ENCODE measurements at regions not wholly inside any gene's neighbourhood (a gene's known extent, or its start where the extent isn't known, plus 50 kb on each side); places are given as distances from the start of the nearest gene placed in this dataset.

GRCh38 chr14:29030121-29030520, 263.5 kb downstream of the FOXG1 start:
- Histone ChIP-seq H3K4me1 (no peaks in the 10 kb centered on the region), H3K36me3 (no peaks in the 10 kb centered on the region), H3K27ac (replicated peaks in 1 of 4) (no peak overlapping the region), H3K9me3 (peaks cover 0 to 9% (median 2%) of the 10 kb centered on the region in 4 donors), H3K4me3 (no peak overlapping the region), H3K27me3 (no peaks in the 10 kb centered on the region)
- DNase-seq (ENCODE audit: extremely low spot score) = no peak
- intact Hi-C loops (cut with DNase I) = no loop called here
- TF ChIP-seq POLR2A (IDR thresholded peaks at IDR 0.05; ENCODE audit: low read depth) (no peak), POLR2AphosphoS5 (IDR thresholded peaks at IDR 0.05) (no peak), EP300 (IDR thresholded peaks at IDR 0.05) (no peak)
- TF ChIP-seq, protein P1, sequence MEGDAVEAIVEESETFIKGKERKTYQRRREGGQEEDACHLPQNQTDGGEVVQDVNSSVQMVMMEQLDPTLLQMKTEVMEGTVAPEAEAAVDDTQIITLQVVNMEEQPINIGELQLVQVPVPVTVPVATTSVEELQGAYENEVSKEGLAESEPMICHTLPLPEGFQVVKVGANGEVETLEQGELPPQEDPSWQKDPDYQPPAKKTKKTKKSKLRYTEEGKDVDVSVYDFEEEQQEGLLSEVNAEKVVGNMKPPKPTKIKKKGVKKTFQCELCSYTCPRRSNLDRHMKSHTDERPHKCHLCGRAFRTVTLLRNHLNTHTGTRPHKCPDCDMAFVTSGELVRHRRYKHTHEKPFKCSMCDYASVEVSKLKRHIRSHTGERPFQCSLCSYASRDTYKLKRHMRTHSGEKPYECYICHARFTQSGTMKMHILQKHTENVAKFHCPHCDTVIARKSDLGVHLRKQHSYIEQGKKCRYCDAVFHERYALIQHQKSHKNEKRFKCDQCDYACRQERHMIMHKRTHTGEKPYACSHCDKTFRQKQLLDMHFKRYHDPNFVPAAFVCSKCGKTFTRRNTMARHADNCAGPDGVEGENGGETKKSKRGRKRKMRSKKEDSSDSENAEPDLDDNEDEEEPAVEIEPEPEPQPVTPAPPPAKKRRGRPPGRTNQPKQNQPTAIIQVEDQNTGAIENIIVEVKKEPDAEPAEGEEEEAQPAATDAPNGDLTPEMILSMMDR (IDR thresholded peaks at IDR 0.05) = no peak
- whole genome bisulfite sequencing = 72% methylated on average over 2 of the region's 2 CpGs

DNA sequence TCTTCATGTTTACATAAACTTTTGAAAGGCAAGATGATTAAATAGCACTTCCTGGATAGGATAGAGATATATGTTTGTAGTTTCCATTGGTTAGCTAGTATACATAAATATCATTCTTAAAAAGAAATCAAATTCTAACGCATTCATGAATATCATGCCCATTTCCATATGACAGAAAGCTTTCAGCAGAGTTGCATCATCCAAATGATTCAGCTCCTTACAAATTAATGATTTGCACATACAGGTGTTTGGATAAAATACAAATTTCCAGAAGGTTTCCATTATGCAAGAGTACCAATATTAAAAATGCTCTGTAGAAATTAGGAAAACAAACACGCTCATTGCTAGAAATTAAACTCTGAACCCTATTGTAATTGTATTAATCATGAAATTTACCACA, 264.4 kb downstream of the FOXG1 start:
- Histone ChIP-seq H3K36me3 (no peaks in the 10 kb centered on the region), H3K4me1 (no peaks in the 10 kb centered on the region), H3K4me3 (no peak overlapping the region), H3K27ac (replicated peaks in 1 of 4) (no peak overlapping the region), H3K9me3 (peaks cover 0 to 9% (median 2%) of the 10 kb centered on the region in 4 donors), H3K27me3 (no peaks in the 10 kb centered on the region)
- TF ChIP-seq POLR2A (IDR thresholded peaks at IDR 0.05; ENCODE audit: low read depth) (no peak), POLR2AphosphoS5 (IDR thresholded peaks at IDR 0.05) (no peak), EP300 (IDR thresholded peaks at IDR 0.05) (no peak)
- TF ChIP-seq, protein P1 (IDR thresholded peaks at IDR 0.05) = no peak
- intact Hi-C loops (cut with DNase I) = no loop called here
- 62% methylated on average over 2 of the region's 2 CpGs for WGBS
- DNase-seq (ENCODE audit: extremely low spot score) = no peak

- no peak for DNase-seq (ENCODE audit: extremely low spot score)
- Histone ChIP-seq H3K4me3 (no peak overlapping the region), H3K9me3 (no peaks in the 10 kb centered on the region), H3K27me3 (no peaks in the 10 kb centered on the region), H3K36me3 (no peaks in the 10 kb centered on the region), H3K4me1 (no peaks in the 10 kb centered on the region), H3K27ac (replicated peaks in 1 of 4) (no peak overlapping the region)
- 80% methylated on average over 3 of the region's 3 CpGs for WGBS
- intact Hi-C loops (cut with DNase I) = no loop called here
- TF ChIP-seq POLR2AphosphoS5 (IDR thresholded peaks at IDR 0.05) = no peak
- no peak for TF ChIP-seq EP300 (IDR thresholded peaks at IDR 0.05)
- TF ChIP-seq, protein P1 (IDR thresholded peaks at IDR 0.05) = no peak
- TF ChIP-seq POLR2A (IDR thresholded peaks at IDR 0.05; ENCODE audit: low read depth) = no peak
These were observed 268.5 kb downstream of the FOXG1 start for GRCh38 chr14:29035134-29035533.

DNA sequence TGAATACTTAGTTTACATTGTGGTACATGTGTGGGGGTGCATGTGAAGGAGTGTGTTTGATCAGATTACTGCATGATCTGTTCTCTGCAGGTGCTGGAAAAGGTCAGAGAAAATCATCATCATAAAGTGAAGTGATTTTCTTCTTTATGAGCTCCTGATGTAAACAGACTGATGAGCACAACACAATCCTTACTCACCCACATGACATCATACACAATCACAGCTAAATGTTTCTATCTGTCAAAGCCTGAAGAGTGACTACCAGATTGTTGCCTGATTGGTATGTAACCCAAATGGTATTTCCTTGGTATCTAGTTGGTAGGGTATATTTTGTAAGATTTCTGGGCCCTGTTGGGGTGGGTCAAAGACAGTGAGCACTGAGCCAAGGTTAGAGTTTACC, 270.8 kb downstream of the FOXG1 start:
- Histone ChIP-seq H3K27ac (replicated peaks in 1 of 4) (no peak overlapping the region), H3K4me1 (no peaks in the 10 kb centered on the region), H3K36me3 (no peaks in the 10 kb centered on the region), H3K27me3 (no peaks in the 10 kb centered on the region), H3K9me3 (no peaks in the 10 kb centered on the region), H3K4me3 (no peak overlapping the region)
- TF ChIP-seq, protein P1 (IDR thresholded peaks at IDR 0.05) = no peak
- TF ChIP-seq EP300 (IDR thresholded peaks at IDR 0.05) (no peak), POLR2A (IDR thresholded peaks at IDR 0.05; ENCODE audit: low read depth) (no peak), POLR2AphosphoS5 (IDR thresholded peaks at IDR 0.05) (no peak)
- no peak for DNase-seq (ENCODE audit: extremely low spot score)
- intact Hi-C loops (cut with DNase I) = no loop called here

GRCh38 chr14:29039171-29039570, 272.6 kb downstream of the FOXG1 start:
- 73% methylated on average over 2 of the region's 2 CpGs for WGBS
- TF ChIP-seq POLR2A (IDR thresholded peaks at IDR 0.05; ENCODE audit: low read depth) (no peak), EP300 (IDR thresholded peaks at IDR 0.05) (no peak), POLR2AphosphoS5 (IDR thresholded peaks at IDR 0.05) (no peak)
- TF ChIP-seq, protein P1 (IDR thresholded peaks at IDR 0.05) = no peak
- intact Hi-C loops (cut with DNase I) = no loop called here
- H3K4me1 ChIP-seq = no peaks in the 10 kb centered on the region
- no peak overlapping the region for H3K27ac ChIP-seq (replicated peaks in 1 of 4)
- H3K4me3 ChIP-seq = no peak overlapping the region
- no peak for DNase-seq (ENCODE audit: extremely low spot score)
- no peaks in the 10 kb centered on the region for H3K27me3 ChIP-seq
- no peaks in the 10 kb centered on the region for H3K9me3 ChIP-seq
- H3K36me3 ChIP-seq = no peaks in the 10 kb centered on the region
